Cardiac septum (tissue), 1 donor: ENCODE measurements at regions not wholly inside any gene's neighbourhood (a gene's known extent, or its start where the extent isn't known, plus 50 kb on each side); places are given as distances from the start of the nearest gene placed in this dataset.

ENCODE experiments used
- DNase-seq: peaks from one replicate; pipeline ENCODE4 v3.0.0-alpha.2; 2020; ENCODE audit warnings: low spot score
- intact Hi-C: fragments of 100-400 bp; cut with DNase I; formaldehyde crosslinking; loops from one replicate; pipeline ENCODE4 v1.14.0; 2022
- donor health status: DM: no; HTN: no; CAD: no.

- no peak for DNase-seq
- intact Hi-C loops = no loop called here
These were observed 224.3 kb upstream of the SLC35B3 start for GRCh38 chr6:8659404-8660189.

GRCh38 chr6:8658416-8658815 is 223.1 kb upstream of the SLC35B3 start:
- DNase-seq = no peak
- intact Hi-C loops = no loop called here

GRCh38 chr6:8657522-8657921 is 222.2 kb upstream of the SLC35B3 start:
- no peak for DNase-seq
- intact Hi-C loops = no loop called here

- intact Hi-C loops = no loop called here
- no peak for DNase-seq
These were observed 220.5 kb upstream of the SLC35B3 start for GRCh38 chr6:8655670-8656454.

GRCh38 chr6:8652710-8653109 is 217.4 kb upstream of the SLC35B3 start:
- intact Hi-C loops = no loop called here
- no peak for DNase-seq

- intact Hi-C loops = no loop called here
- no peak for DNase-seq
These were observed 216.7 kb upstream of the SLC35B3 start for GRCh38 chr6:8651998-8652397.

- intact Hi-C loops = no loop called here
- DNase-seq = no peak
These were observed 209.9 kb upstream of the SLC35B3 start for GRCh38 chr6:8645212-8645611.

GRCh38 chr6:8644306-8644705 is 209.0 kb upstream of the SLC35B3 start:
- DNase-seq = no peak
- intact Hi-C loops = no loop called here

GRCh38 chr6:8642854-8643253 is 207.5 kb upstream of the SLC35B3 start:
- intact Hi-C loops = no loop called here
- DNase-seq = no peak

GRCh38 chr6:8642131-8642530 is 206.8 kb upstream of the SLC35B3 start:
- intact Hi-C loops = no loop called here
- no peak for DNase-seq

GRCh38 chr6:8639928-8640649 is 204.7 kb upstream of the SLC35B3 start:
- DNase-seq = no peak
- intact Hi-C loops = no loop called here

GRCh38 chr6:8637896-8638597 is 202.7 kb upstream of the SLC35B3 start:
- no peak for DNase-seq
- intact Hi-C loops = no loop called here

- intact Hi-C loops = no loop called here
- DNase-seq = no peak
These were observed 198.4 kb upstream of the SLC35B3 start for GRCh38 chr6:8633762-8634161.

GRCh38 chr6:8628736-8629135 is 193.4 kb upstream of the SLC35B3 start:
- DNase-seq = no peak
- intact Hi-C loops = no loop called here

GRCh38 chr6:8628063-8628462 is 192.7 kb upstream of the SLC35B3 start:
- intact Hi-C loops = no loop called here
- no peak for DNase-seq

GRCh38 chr6:8627085-8627861 is 191.9 kb upstream of the SLC35B3 start:
- no peak for DNase-seq
- intact Hi-C loops = no loop called here

GRCh38 chr6:8624665-8625064 is 189.3 kb upstream of the SLC35B3 start:
- no peak for DNase-seq
- intact Hi-C loops = no loop called here

GRCh38 chr6:8623441-8623840 is 188.1 kb upstream of the SLC35B3 start:
- DNase-seq = no peak
- intact Hi-C loops = no loop called here

- DNase-seq = no peak
- intact Hi-C loops = no loop called here
These were observed 184.5 kb upstream of the SLC35B3 start for GRCh38 chr6:8619853-8620252.
